ENCODE measurements at regions not wholly inside any gene's neighbourhood (a gene's known extent, or its start where the extent isn't known, plus 50 kb on each side); places are given as distances from the start of the nearest gene placed in this dataset.

DNA sequence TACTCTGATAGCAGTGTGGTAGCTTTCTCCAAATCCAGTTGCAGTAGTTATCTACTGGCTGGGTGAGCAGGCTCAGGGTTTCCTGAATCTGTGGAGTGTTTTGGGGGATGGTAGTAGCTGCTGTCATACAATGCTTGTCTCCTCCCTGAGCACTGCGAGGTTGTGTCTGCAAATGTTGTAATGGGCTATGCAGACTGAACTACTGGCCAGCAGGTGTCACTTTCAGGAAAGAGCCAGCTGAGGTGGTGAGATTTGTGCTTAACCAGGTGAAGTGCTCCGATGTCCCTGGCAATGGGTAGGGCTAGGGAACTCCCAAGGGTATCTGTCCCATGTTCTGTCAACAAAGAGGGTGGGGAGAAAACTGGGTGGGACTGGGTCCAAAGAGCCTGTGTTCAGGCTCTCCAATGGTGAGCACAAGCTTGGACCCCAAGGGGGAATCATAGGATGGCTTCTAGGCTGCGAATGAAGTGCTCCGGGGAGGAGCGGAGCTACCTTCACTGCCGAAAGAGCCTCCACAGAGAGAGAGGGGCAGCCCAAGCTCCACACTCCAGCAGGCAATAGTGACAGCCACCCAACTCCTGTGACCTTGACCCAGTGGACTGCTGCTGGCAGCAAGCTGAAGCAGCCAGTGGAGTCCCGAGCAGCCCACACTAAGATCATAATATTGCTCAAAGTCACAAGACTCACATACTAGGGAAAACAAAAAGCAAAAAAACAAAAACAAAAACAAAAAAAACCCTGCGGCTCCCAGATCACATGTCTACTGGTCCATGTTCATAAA is 1324.0 kb upstream of the USP15 start:
- H3K4me3 ChIP-seq (ENCODE audit: low read length in 3 of 3): no peak overlapping the region
- peaks cover 3 to 5% (median 3%) of the 10 kb centered on the region in 3 donors for H3K9me3 ChIP-seq (ENCODE audit: control insufficient read depth in 3 of 3, low read length in 3 of 3)
- H3K27me3 ChIP-seq (ENCODE audit: control insufficient read depth in 3 of 3, insufficient read depth in 3 of 3, low read length in 3 of 3): no peaks in the 10 kb centered on the region
- H3K36me3 ChIP-seq (ENCODE audit: control insufficient read depth in 3 of 3, insufficient read depth in 3 of 3, low read length in 3 of 3): no peaks in the 10 kb centered on the region
- no peak overlapping the region for H3K9ac ChIP-seq (ENCODE audit: low read depth in 1 of 3, low read length in 3 of 3)
- H3K27ac ChIP-seq (ENCODE audit: low read depth, low read length): no peak overlapping the region
- no peaks in the 10 kb centered on the region for H3K4me1 ChIP-seq (ENCODE audit: control insufficient read depth in 3 of 3, insufficient read depth in 3 of 3, low read length in 3 of 3)

DNA sequence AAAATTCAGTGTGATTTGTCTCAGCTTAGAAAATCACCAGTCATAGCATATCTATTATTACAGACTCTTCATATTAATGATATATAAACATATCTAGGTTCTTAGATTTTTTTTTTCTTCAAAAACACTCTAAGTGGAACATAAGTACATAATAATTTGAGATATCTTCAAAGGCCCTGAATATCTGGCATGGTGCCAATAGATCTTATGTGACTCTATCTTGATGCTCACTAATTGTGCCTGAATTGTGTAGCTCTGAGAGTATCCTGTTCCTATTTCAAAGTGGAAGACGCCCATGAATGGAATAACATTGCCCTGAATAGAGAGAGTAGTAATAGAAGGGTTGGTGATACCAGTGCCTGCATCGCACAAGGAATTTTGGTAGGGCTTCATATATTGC is 1312.7 kb upstream of the USP15 start:
- no peaks in the 10 kb centered on the region for H3K36me3 ChIP-seq (ENCODE audit: control insufficient read depth in 3 of 3, insufficient read depth in 3 of 3, low read length in 3 of 3)
- no peaks in the 10 kb centered on the region for H3K27me3 ChIP-seq (ENCODE audit: control insufficient read depth in 3 of 3, insufficient read depth in 3 of 3, low read length in 3 of 3)
- no peaks in the 10 kb centered on the region for H3K4me1 ChIP-seq (ENCODE audit: control insufficient read depth in 3 of 3, insufficient read depth in 3 of 3, low read length in 3 of 3)
- no peak overlapping the region for H3K27ac ChIP-seq (ENCODE audit: low read depth, low read length)
- no peak overlapping the region for H3K9ac ChIP-seq (ENCODE audit: low read depth in 1 of 3, low read length in 3 of 3)
- no peaks in the 10 kb centered on the region for H3K9me3 ChIP-seq (ENCODE audit: control insufficient read depth in 3 of 3, low read length in 3 of 3)
- no peak overlapping the region for H3K4me3 ChIP-seq (ENCODE audit: low read length in 3 of 3)

GRCh38 chr12:60967128-60967527 is 1293.1 kb upstream of the USP15 start:
- Histone ChIP-seq H3K27me3 (ENCODE audit: control insufficient read depth in 3 of 3, insufficient read depth in 3 of 3, low read length in 3 of 3) (no peaks in the 10 kb centered on the region), H3K36me3 (ENCODE audit: control insufficient read depth in 3 of 3, insufficient read depth in 3 of 3, low read length in 3 of 3) (no peaks in the 10 kb centered on the region), H3K4me1 (ENCODE audit: control insufficient read depth in 3 of 3, insufficient read depth in 3 of 3, low read length in 3 of 3) (no peaks in the 10 kb centered on the region), H3K4me3 (ENCODE audit: low read length in 3 of 3) (no peak overlapping the region), H3K9ac (ENCODE audit: low read depth in 1 of 3, low read length in 3 of 3) (no peak overlapping the region), H3K27ac (ENCODE audit: low read depth, low read length) (no peak overlapping the region), H3K9me3 (ENCODE audit: control insufficient read depth in 3 of 3, low read length in 3 of 3) (peaks cover 0 to 2% (median 0%) of the 10 kb centered on the region in 3 donors)

DNA sequence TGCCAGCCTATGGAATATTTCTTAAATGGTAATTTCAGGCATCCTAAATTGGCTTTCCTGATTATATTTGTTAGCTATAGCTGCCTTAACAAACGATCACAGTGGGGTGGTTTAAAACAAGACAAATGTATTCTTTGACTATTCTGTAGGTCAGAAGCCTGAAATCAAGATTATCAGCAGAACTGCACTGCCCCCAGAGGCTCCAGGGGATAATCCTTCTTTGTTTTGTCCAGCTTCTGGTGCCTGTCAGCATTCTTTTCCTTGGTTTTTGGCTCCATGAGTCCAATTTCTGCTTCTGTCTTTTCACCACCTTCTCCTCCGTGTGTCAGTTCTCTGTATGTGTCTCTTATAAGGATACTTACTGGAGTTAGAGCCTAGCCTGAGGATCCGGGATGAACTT is 1282.2 kb upstream of the USP15 start:
- Histone ChIP-seq H3K27me3 (ENCODE audit: control insufficient read depth in 3 of 3, insufficient read depth in 3 of 3, low read length in 3 of 3) (no peaks in the 10 kb centered on the region), H3K4me1 (ENCODE audit: control insufficient read depth in 3 of 3, insufficient read depth in 3 of 3, low read length in 3 of 3) (no peaks in the 10 kb centered on the region), H3K36me3 (ENCODE audit: control insufficient read depth in 3 of 3, insufficient read depth in 3 of 3, low read length in 3 of 3) (no peaks in the 10 kb centered on the region), H3K9me3 (ENCODE audit: control insufficient read depth in 3 of 3, low read length in 3 of 3) (peaks cover 0 to 3% (median 0%) of the 10 kb centered on the region in 3 donors), H3K4me3 (ENCODE audit: low read length in 3 of 3) (no peak overlapping the region), H3K27ac (ENCODE audit: low read depth, low read length) (no peak overlapping the region), H3K9ac (ENCODE audit: low read depth in 1 of 3, low read length in 3 of 3) (no peak overlapping the region)

DNA sequence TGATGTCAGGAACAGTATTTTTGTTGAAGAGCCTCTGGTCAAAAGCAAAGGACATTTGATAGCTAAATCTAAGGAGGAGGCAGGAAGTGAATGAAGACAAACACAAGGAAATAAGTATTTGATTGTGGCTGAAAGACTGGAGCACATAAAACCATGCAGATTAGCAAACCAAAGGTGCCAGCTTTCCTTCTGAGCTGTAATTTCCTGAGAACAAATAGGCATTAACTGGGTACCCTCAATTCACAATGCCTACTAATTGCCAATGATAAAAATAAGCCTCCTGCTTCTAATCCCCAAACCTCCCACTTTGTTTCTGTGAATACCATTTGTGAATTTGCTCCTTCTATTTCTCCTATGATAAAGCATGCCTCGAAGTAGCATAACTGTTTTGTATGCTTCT is 1279.6 kb upstream of the USP15 start:
- H3K27ac ChIP-seq (ENCODE audit: low read depth, low read length): no peak overlapping the region
- no peak overlapping the region for H3K9ac ChIP-seq (ENCODE audit: low read depth in 1 of 3, low read length in 3 of 3)
- peaks cover 0 to 3% (median 0%) of the 10 kb centered on the region in 3 donors for H3K9me3 ChIP-seq (ENCODE audit: control insufficient read depth in 3 of 3, low read length in 3 of 3)
- no peaks in the 10 kb centered on the region for H3K27me3 ChIP-seq (ENCODE audit: control insufficient read depth in 3 of 3, insufficient read depth in 3 of 3, low read length in 3 of 3)
- no peak overlapping the region for H3K4me3 ChIP-seq (ENCODE audit: low read length in 3 of 3)
- H3K4me1 ChIP-seq (ENCODE audit: control insufficient read depth in 3 of 3, insufficient read depth in 3 of 3, low read length in 3 of 3): no peaks in the 10 kb centered on the region
- no peaks in the 10 kb centered on the region for H3K36me3 ChIP-seq (ENCODE audit: control insufficient read depth in 3 of 3, insufficient read depth in 3 of 3, low read length in 3 of 3)

GRCh38 chr12:60981473-60981872 is 1278.7 kb upstream of the USP15 start:
- H3K9ac ChIP-seq (ENCODE audit: low read depth in 1 of 3, low read length in 3 of 3): no peak overlapping the region
- H3K27me3 ChIP-seq (ENCODE audit: control insufficient read depth in 3 of 3, insufficient read depth in 3 of 3, low read length in 3 of 3): no peaks in the 10 kb centered on the region
- no peaks in the 10 kb centered on the region for H3K9me3 ChIP-seq (ENCODE audit: control insufficient read depth in 3 of 3, low read length in 3 of 3)
- H3K27ac ChIP-seq (ENCODE audit: low read depth, low read length): no peak overlapping the region
- H3K4me1 ChIP-seq (ENCODE audit: control insufficient read depth in 3 of 3, insufficient read depth in 3 of 3, low read length in 3 of 3): no peaks in the 10 kb centered on the region
- no peaks in the 10 kb centered on the region for H3K36me3 ChIP-seq (ENCODE audit: control insufficient read depth in 3 of 3, insufficient read depth in 3 of 3, low read length in 3 of 3)
- H3K4me3 ChIP-seq (ENCODE audit: low read length in 3 of 3): no peak overlapping the region

GRCh38 chr12:60992087-60992486 is 1268.1 kb upstream of the USP15 start:
- Histone ChIP-seq H3K9ac (ENCODE audit: low read depth in 1 of 3, low read length in 3 of 3) (no peak overlapping the region), H3K4me1 (ENCODE audit: control insufficient read depth in 3 of 3, insufficient read depth in 3 of 3, low read length in 3 of 3) (no peaks in the 10 kb centered on the region), H3K9me3 (ENCODE audit: control insufficient read depth in 3 of 3, low read length in 3 of 3) (no peaks in the 10 kb centered on the region), H3K36me3 (ENCODE audit: control insufficient read depth in 3 of 3, insufficient read depth in 3 of 3, low read length in 3 of 3) (no peaks in the 10 kb centered on the region), H3K27ac (ENCODE audit: low read depth, low read length) (no peak overlapping the region), H3K4me3 (ENCODE audit: low read length in 3 of 3) (no peak overlapping the region), H3K27me3 (ENCODE audit: control insufficient read depth in 3 of 3, insufficient read depth in 3 of 3, low read length in 3 of 3) (no peaks in the 10 kb centered on the region)

- H3K27ac ChIP-seq (ENCODE audit: low read depth, low read length): no peak overlapping the region
- H3K9ac ChIP-seq (ENCODE audit: low read depth in 1 of 3, low read length in 3 of 3): no peak overlapping the region
- H3K36me3 ChIP-seq (ENCODE audit: control insufficient read depth in 3 of 3, insufficient read depth in 3 of 3, low read length in 3 of 3): no peaks in the 10 kb centered on the region
- no peak overlapping the region for H3K4me3 ChIP-seq (ENCODE audit: low read length in 3 of 3)
- no peaks in the 10 kb centered on the region for H3K27me3 ChIP-seq (ENCODE audit: control insufficient read depth in 3 of 3, insufficient read depth in 3 of 3, low read length in 3 of 3)
- no peaks in the 10 kb centered on the region for H3K9me3 ChIP-seq (ENCODE audit: control insufficient read depth in 3 of 3, low read length in 3 of 3)
- no peaks in the 10 kb centered on the region for H3K4me1 ChIP-seq (ENCODE audit: control insufficient read depth in 3 of 3, insufficient read depth in 3 of 3, low read length in 3 of 3)
These were observed 1264.9 kb upstream of the USP15 start for GRCh38 chr12:60995256-60995825.

DNA sequence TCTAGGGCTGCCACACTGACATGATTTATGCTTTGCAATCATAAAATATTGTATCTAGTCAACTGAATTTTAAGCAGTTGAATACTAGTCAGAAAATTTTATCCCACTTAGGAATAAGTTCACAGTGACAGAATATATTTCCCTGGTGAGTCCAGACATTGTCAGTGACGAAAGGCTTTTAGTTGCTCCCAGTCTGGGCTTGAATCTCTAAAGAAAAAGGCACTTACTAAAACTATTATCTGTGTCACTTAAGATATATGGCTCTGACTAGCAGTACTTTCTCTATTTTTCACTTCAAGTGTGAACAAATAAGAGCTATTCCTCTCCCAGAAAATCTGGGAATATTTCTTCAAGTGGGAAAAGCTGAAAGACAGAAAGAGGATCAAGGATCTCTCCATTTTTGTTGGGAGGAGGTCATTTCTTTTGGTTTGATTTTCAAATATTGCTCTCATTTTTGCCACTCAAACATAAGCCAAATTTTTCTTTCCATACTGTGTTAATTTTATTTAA is 1262.3 kb upstream of the USP15 start:
- H3K27me3 ChIP-seq (ENCODE audit: control insufficient read depth in 3 of 3, insufficient read depth in 3 of 3, low read length in 3 of 3): no peaks in the 10 kb centered on the region
- no peaks in the 10 kb centered on the region for H3K9me3 ChIP-seq (ENCODE audit: control insufficient read depth in 3 of 3, low read length in 3 of 3)
- H3K4me3 ChIP-seq (ENCODE audit: low read length in 3 of 3): no peak overlapping the region
- H3K9ac ChIP-seq (ENCODE audit: low read depth in 1 of 3, low read length in 3 of 3): no peak overlapping the region
- H3K27ac ChIP-seq (ENCODE audit: low read depth, low read length): no peak overlapping the region
- no peaks in the 10 kb centered on the region for H3K36me3 ChIP-seq (ENCODE audit: control insufficient read depth in 3 of 3, insufficient read depth in 3 of 3, low read length in 3 of 3)
- H3K4me1 ChIP-seq (ENCODE audit: control insufficient read depth in 3 of 3, insufficient read depth in 3 of 3, low read length in 3 of 3): no peaks in the 10 kb centered on the region

DNA sequence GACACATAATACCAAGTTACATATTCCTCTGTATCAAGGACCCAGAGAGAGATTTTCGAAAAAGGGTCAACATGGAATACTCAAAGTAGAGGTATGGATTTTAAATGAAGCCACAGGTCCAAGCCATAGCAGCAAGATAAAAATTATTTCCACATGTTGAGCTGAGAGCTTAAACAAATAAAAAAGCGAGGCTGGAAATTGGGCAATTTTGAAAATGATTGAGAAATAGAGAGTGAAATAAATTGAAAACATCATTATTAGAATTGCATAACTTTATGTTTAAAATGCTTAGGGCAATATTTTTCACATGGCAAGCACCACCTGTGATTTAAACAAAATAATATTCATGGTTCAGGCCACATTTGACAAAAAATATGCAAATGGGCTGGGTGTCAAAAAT is 1251.0 kb upstream of the USP15 start:
- Histone ChIP-seq H3K9ac (ENCODE audit: low read depth in 1 of 3, low read length in 3 of 3) (no peak overlapping the region), H3K27ac (ENCODE audit: low read depth, low read length) (no peak overlapping the region), H3K9me3 (ENCODE audit: control insufficient read depth in 3 of 3, low read length in 3 of 3) (no peaks in the 10 kb centered on the region), H3K4me1 (ENCODE audit: control insufficient read depth in 3 of 3, insufficient read depth in 3 of 3, low read length in 3 of 3) (no peaks in the 10 kb centered on the region), H3K27me3 (ENCODE audit: control insufficient read depth in 3 of 3, insufficient read depth in 3 of 3, low read length in 3 of 3) (no peaks in the 10 kb centered on the region), H3K4me3 (ENCODE audit: low read length in 3 of 3) (no peak overlapping the region), H3K36me3 (ENCODE audit: control insufficient read depth in 3 of 3, insufficient read depth in 3 of 3, low read length in 3 of 3) (no peaks in the 10 kb centered on the region)

All from skeletal muscle tissue (tissue), 3 donors.